ENCODE measurements at regions not wholly inside any gene's neighbourhood (a gene's known extent, or its start where the extent isn't known, plus 50 kb on each side); places are given as distances from the start of the nearest gene placed in this dataset.

GRCh38 chr9:108322326-108323098 lies 533.3 kb downstream of the ACTL7B start:
- Mint-ChIP-seq H3K4me3 (no peak overlapping the region), H3K27me3 (ENCODE audit: low read depth) (no peaks in the 10 kb centered on the region)

More at GRCh38 chr9:108322326-108323098, 533.3 kb downstream of the ACTL7B start:
- no peak overlapping the region for H3K14ac ChIP-seq (ENCODE audit: insufficient read depth, low read length)
- H2AK5ac ChIP-seq (ENCODE audit: insufficient read length, low read length): no peak overlapping the region
- no peaks in the 10 kb centered on the region for H3K79me2 ChIP-seq (ENCODE audit: insufficient read depth, low read length)
- TF ChIP-seq CTCF (conservative IDR thresholded peaks at IDR 0.05): no peak
- H4K91ac ChIP-seq (ENCODE audit: insufficient read length, low read depth, low read length): no peak overlapping the region
- no peak overlapping the region for H3T11ph ChIP-seq (ENCODE audit: low read length)
- H3K56ac ChIP-seq (ENCODE audit: insufficient read length, low read depth, low read length): no peak overlapping the region
- no peak overlapping the region for H2BK15ac ChIP-seq (ENCODE audit: low read depth, low read length)
- H3K4me1 ChIP-seq (ENCODE audit: insufficient read depth, low read length): no peaks in the 10 kb centered on the region
- no peak overlapping the region for H3K23ac ChIP-seq (ENCODE audit: insufficient read length, low read depth, low read length)
- H4K5ac ChIP-seq (ENCODE audit: insufficient read length, low read depth, low read length): no peak overlapping the region
- Mint-ChIP-seq H3K27ac (no peak overlapping the region), H3K4me1 (no peaks in the 10 kb centered on the region), H3K9me3 (peaks cover 2 to 9% of the 10 kb centered on the region in 2 experiments; a peak in 4 of 5 replicates), H3K36me3 (ENCODE audit: insufficient read depth in 1 of 3, low read depth in 3 of 3) (peaks cover 0 to 4% (median 4%) of the 10 kb centered on the region in 3 experiments; a peak in 3 of 7 replicates)
- H2BK120ac ChIP-seq (ENCODE audit: low read depth, low read length, poor library complexity, severe bottlenecking): no peak overlapping the region
- H2BK12ac ChIP-seq (ENCODE audit: insufficient read length, low read depth, low read length): no peak overlapping the region
- H2AFZ ChIP-seq (ENCODE audit: low read length): no peak overlapping the region
- no peak overlapping the region for H3K9ac ChIP-seq (ENCODE audit: extremely low read depth, insufficient read length, low read length)
- H2BK20ac ChIP-seq (ENCODE audit: low read depth, low read length, poor library complexity, severe bottlenecking): no peak overlapping the region
- no peaks in the 10 kb centered on the region for H3K9me3 ChIP-seq (ENCODE audit: control insufficient read depth, low read depth, low read length)
- H2BK5ac ChIP-seq (ENCODE audit: insufficient read length, low read length): no peak overlapping the region
- no peaks in the 10 kb centered on the region for H4K20me1 ChIP-seq (ENCODE audit: control insufficient read depth, insufficient read depth, insufficient read length)
- no peaks in the 10 kb centered on the region for H3K79me1 ChIP-seq (ENCODE audit: insufficient read depth, low read depth, low read length, poor library complexity, severe bottlenecking)
- H3K27ac ChIP-seq (ENCODE audit: insufficient read length, low read depth, low read length): no peak overlapping the region
- H3K27me3 ChIP-seq (ENCODE audit: insufficient read depth, low read length): no peaks in the 10 kb centered on the region
- H4K8ac ChIP-seq (replicated peaks; ENCODE audit: insufficient read length, low read depth, low read length): no peak overlapping the region
- H3K4me2 ChIP-seq (ENCODE audit: insufficient read depth, insufficient read length, low read length): no peak overlapping the region
- H3K23me2 ChIP-seq (ENCODE audit: insufficient read length, low read depth, low read length, poor library complexity, severe bottlenecking): no peaks in the 10 kb centered on the region
- WGBS (ENCODE audit: extremely low coverage, insufficient read length, low lambda C conversion rate): no CpG with 5 or more reads among the region's 1 CpG
- H3K4ac ChIP-seq (ENCODE audit: low read depth, low read length): no peak overlapping the region
- DNase-seq: no peak
- no peak overlapping the region for H3K18ac ChIP-seq (ENCODE audit: insufficient read length, low read depth, low read length)
